ENCODE measurements at regions not wholly inside any gene's neighbourhood (a gene's known extent, or its start where the extent isn't known, plus 50 kb on each side); places are given as distances from the start of the nearest gene placed in this dataset.

DNA sequence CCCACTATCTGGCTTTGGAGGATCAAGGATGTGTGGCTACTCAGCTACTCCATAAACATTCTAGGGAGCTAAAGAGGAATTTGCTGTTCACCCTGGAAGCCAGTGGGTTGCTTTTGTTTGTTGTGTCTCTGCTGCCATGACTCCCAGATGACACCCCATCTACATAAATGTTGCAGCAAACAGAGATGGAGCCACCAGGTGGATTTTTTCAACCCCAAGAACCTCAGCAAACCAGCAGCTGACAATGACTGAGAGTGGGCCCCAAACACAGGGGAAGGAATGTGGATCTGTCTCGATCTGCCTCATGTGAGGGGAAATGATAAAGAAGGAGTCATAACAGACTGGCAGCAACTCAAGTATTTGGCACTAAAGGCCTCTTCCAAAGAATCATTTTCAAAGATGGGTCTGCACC is 132.7 kb upstream of the TNC start:
- H3K4me1 ChIP-seq (ENCODE audit: control insufficient read depth, extremely low read depth, insufficient read depth, low read length) = peaks cover 20% of the 10 kb centered on the region
- peaks cover 3% of the 10 kb centered on the region for H3K9me3 ChIP-seq (ENCODE audit: control insufficient read depth, low read depth, low read length)
- H3K9ac ChIP-seq (ENCODE audit: control insufficient read depth, extremely low read depth, insufficient read depth, low read length) = no peak overlapping the region
- H3K36me3 ChIP-seq (ENCODE audit: control insufficient read depth in 2 of 2, extremely low read depth in 1 of 2, insufficient read depth in 2 of 2, low read length in 2 of 2) = no peaks in the 10 kb centered on the region
- dilution Hi-C loops (cut with MboI; ENCODE audit: extremely low pct_ligation_motif_present, low sequenced_read_pairs) = no loop called here
- H2AFZ ChIP-seq (ENCODE audit: control insufficient read depth, low read length) = no peak overlapping the region
- DNase-seq (ENCODE audit: low read depth, low spot score) = peak; percentile 61
- TF ChIP-seq, protein P1, sequence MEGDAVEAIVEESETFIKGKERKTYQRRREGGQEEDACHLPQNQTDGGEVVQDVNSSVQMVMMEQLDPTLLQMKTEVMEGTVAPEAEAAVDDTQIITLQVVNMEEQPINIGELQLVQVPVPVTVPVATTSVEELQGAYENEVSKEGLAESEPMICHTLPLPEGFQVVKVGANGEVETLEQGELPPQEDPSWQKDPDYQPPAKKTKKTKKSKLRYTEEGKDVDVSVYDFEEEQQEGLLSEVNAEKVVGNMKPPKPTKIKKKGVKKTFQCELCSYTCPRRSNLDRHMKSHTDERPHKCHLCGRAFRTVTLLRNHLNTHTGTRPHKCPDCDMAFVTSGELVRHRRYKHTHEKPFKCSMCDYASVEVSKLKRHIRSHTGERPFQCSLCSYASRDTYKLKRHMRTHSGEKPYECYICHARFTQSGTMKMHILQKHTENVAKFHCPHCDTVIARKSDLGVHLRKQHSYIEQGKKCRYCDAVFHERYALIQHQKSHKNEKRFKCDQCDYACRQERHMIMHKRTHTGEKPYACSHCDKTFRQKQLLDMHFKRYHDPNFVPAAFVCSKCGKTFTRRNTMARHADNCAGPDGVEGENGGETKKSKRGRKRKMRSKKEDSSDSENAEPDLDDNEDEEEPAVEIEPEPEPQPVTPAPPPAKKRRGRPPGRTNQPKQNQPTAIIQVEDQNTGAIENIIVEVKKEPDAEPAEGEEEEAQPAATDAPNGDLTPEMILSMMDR (optimal IDR thresholded peaks at IDR 0.05 in 1 of 3, IDR thresholded peaks at IDR 0.05 in 1 of 3, conservative IDR thresholded peaks at IDR 0.05 in 1 of 3; ENCODE audit: extremely low read depth in 1 of 3, insufficient read depth in 2 of 3, low read length in 3 of 3) = peak in 2 of 3 experiments; percentile 28 to 29
- TF ChIP-seq EZH2 (IDR thresholded peaks at IDR 0.05; ENCODE audit: low read length) = no peak
- H3K27ac ChIP-seq (ENCODE audit: control insufficient read depth, insufficient read depth, low read length) = peak overlapping the region; percentile 82
- peak overlapping the region; percentile 17 for H3K4me2 ChIP-seq (ENCODE audit: control insufficient read depth, extremely low read depth, insufficient read depth, low read depth, low read length)
- no peak overlapping the region for H3K4me3 ChIP-seq (ENCODE audit: control insufficient read depth in 2 of 3, extremely low read depth in 1 of 3, insufficient read depth in 2 of 3, low read depth in 1 of 3, low read length in 3 of 3)
- H3K79me2 ChIP-seq (ENCODE audit: control insufficient read depth, insufficient read depth, low read length) = no peaks in the 10 kb centered on the region
- FAIRE-seq = peak; percentile 97
- no peaks in the 10 kb centered on the region for H3K27me3 ChIP-seq (ENCODE audit: control insufficient read depth, extremely low read depth, insufficient read depth, low read length)
- no peaks in the 10 kb centered on the region for H3K9me1 ChIP-seq (ENCODE audit: control insufficient read depth, extremely low read depth, insufficient read depth, low read length)
- H4K20me1 ChIP-seq (ENCODE audit: control insufficient read depth, extremely low read depth, insufficient read depth, low read length) = no peaks in the 10 kb centered on the region

- peaks cover 3% of the 10 kb centered on the region for H3K9me3 ChIP-seq (ENCODE audit: control insufficient read depth, low read depth, low read length)
- peaks cover 22% of the 10 kb centered on the region for H3K4me1 ChIP-seq (ENCODE audit: control insufficient read depth, extremely low read depth, insufficient read depth, low read length)
- FAIRE-seq (no peak), DNase-seq (ENCODE audit: low read depth, low spot score) (no peak)
- TF ChIP-seq, protein P1 (optimal IDR thresholded peaks at IDR 0.05 in 1 of 3, IDR thresholded peaks at IDR 0.05 in 1 of 3, conservative IDR thresholded peaks at IDR 0.05 in 1 of 3; ENCODE audit: extremely low read depth in 1 of 3, insufficient read depth in 2 of 3, low read length in 3 of 3) = no peak
- TF ChIP-seq EZH2 (IDR thresholded peaks at IDR 0.05; ENCODE audit: low read length) = no peak
- H3K27me3 ChIP-seq (ENCODE audit: control insufficient read depth, extremely low read depth, insufficient read depth, low read length) = no peaks in the 10 kb centered on the region
- H3K9ac ChIP-seq (ENCODE audit: control insufficient read depth, extremely low read depth, insufficient read depth, low read length) = no peak overlapping the region
- dilution Hi-C loops (cut with MboI; ENCODE audit: extremely low pct_ligation_motif_present, low sequenced_read_pairs) = no loop called here
- no peaks in the 10 kb centered on the region for H4K20me1 ChIP-seq (ENCODE audit: control insufficient read depth, extremely low read depth, insufficient read depth, low read length)
- H3K4me2 ChIP-seq (ENCODE audit: control insufficient read depth, extremely low read depth, insufficient read depth, low read depth, low read length) = no peak overlapping the region
- H3K9me1 ChIP-seq (ENCODE audit: control insufficient read depth, extremely low read depth, insufficient read depth, low read length) = no peaks in the 10 kb centered on the region
- no peaks in the 10 kb centered on the region for H3K36me3 ChIP-seq (ENCODE audit: control insufficient read depth in 2 of 2, extremely low read depth in 1 of 2, insufficient read depth in 2 of 2, low read length in 2 of 2)
- H3K4me3 ChIP-seq (ENCODE audit: control insufficient read depth in 2 of 3, extremely low read depth in 1 of 3, insufficient read depth in 2 of 3, low read depth in 1 of 3, low read length in 3 of 3) = no peak overlapping the region
- no peak overlapping the region for H3K27ac ChIP-seq (ENCODE audit: control insufficient read depth, insufficient read depth, low read length)
- no peak overlapping the region for H2AFZ ChIP-seq (ENCODE audit: control insufficient read depth, low read length)
- H3K79me2 ChIP-seq (ENCODE audit: control insufficient read depth, insufficient read depth, low read length) = no peaks in the 10 kb centered on the region
Observed at GRCh38 chr9:115254287-115255180, 136.6 kb upstream of the TNC start.
